HG03457 (cell line): ENCODE measurements at regions not wholly inside any gene's neighbourhood (a gene's known extent, or its start where the extent isn't known, plus 50 kb on each side); places are given as distances from the start of the nearest gene placed in this dataset.
"Not testable (repeated sequence)": the region's sequence is repeated elsewhere in the genome, so short reads cannot be mapped to it uniquely, and the experiment has no call there.

Experiments
- ATAC-seq: cut with Tn5 transposase; IDR thresholded peaks from one replicate; pipeline ENCODE4 v1.9.1; 2021; ENCODE audit warnings: moderate number of reproducible peaks; ENCODE audit not compliant: unreplicated experiment

GRCh38 chr10:2584385-2584784, 483.0 kb upstream of the PFKP start:
- no peak for ATAC-seq

GRCh38 chr10:2576892-2577291, 490.5 kb upstream of the PFKP start:
- ATAC-seq, result no peak

GRCh38 chr10:2575460-2575859, 491.9 kb upstream of the PFKP start:
- no peak for ATAC-seq

- ATAC-seq, result no peak
Measured at GRCh38 chr10:2572611-2573010, 494.7 kb upstream of the PFKP start.

GRCh38 chr10:2556883-2557282, 510.5 kb upstream of the PFKP start:
- ATAC-seq, result peak; percentile 69

- no peak for ATAC-seq
Measured at GRCh38 chr10:2548071-2548470, 519.3 kb upstream of the PFKP start.

- no peak for ATAC-seq
Measured at GRCh38 chr10:2547606-2548005, 519.7 kb upstream of the PFKP start.

GRCh38 chr10:2546894-2547293, 520.5 kb upstream of the PFKP start:
- ATAC-seq, result not testable (repeated sequence)

GRCh38 chr10:2543974-2544373, 523.4 kb upstream of the PFKP start:
- no peak for ATAC-seq

GRCh38 chr10:2543142-2543886, 524.0 kb upstream of the PFKP start:
- ATAC-seq, result no peak

GRCh38 chr10:2541176-2541575, 526.2 kb upstream of the PFKP start:
- no peak for ATAC-seq

GRCh38 chr10:2529945-2530344, 537.4 kb upstream of the PFKP start:
- no peak for ATAC-seq

- no peak for ATAC-seq
Measured at GRCh38 chr10:2525781-2526180, 541.6 kb upstream of the PFKP start.

- no peak for ATAC-seq
Measured at GRCh38 chr10:2519139-2519538, 548.2 kb upstream of the PFKP start.

- no peak for ATAC-seq
Measured at GRCh38 chr10:2509081-2509531, 558.2 kb upstream of the PFKP start.

GRCh38 chr10:2501366-2501940, 565.9 kb upstream of the PFKP start:
- not testable (repeated sequence) for ATAC-seq

- no peak for ATAC-seq
Measured at GRCh38 chr10:2494399-2494798, 572.9 kb upstream of the PFKP start.

GRCh38 chr10:2488446-2489005, 578.8 kb upstream of the PFKP start:
- ATAC-seq, result no peak

- no peak for ATAC-seq
Measured at GRCh38 chr10:2487921-2488320, 579.4 kb upstream of the PFKP start.

GRCh38 chr10:2478656-2479055, 588.7 kb upstream of the PFKP start:
- no peak for ATAC-seq

GRCh38 chr10:2476812-2477553, 590.4 kb upstream of the PFKP start:
- no peak for ATAC-seq
